GM19452 (cell line): ENCODE measurements at regions not wholly inside any gene's neighbourhood (a gene's known extent, or its start where the extent isn't known, plus 50 kb on each side); places are given as distances from the start of the nearest gene placed in this dataset.
A peak's percentile ranks its signal among the peaks of the same experiment; 100 is the strongest.

ENCODE experiments used
- ATAC-seq: cut with Tn5 transposase; IDR thresholded peaks from one replicate; pipeline ENCODE4 v1.9.1; 2021; ENCODE audit not compliant: unreplicated experiment

- no peak for ATAC-seq
Observed at GRCh38 chr7:38069052-38069451, 109.0 kb upstream of the STARD3NL start.

- ATAC-seq: no peak
Observed at GRCh38 chr7:38070718-38071117, 107.3 kb upstream of the STARD3NL start.

- no peak for ATAC-seq
Observed at GRCh38 chr7:38086857-38087256, 91.2 kb upstream of the STARD3NL start.

- ATAC-seq: no peak
Observed at GRCh38 chr7:38102507-38102906, 75.5 kb upstream of the STARD3NL start.

GRCh38 chr7:38105874-38106483, 72.1 kb upstream of the STARD3NL start:
- peak; percentile 70 for ATAC-seq

- no peak for ATAC-seq
Observed at GRCh38 chr7:38107486-38107893, 70.6 kb upstream of the STARD3NL start.

- ATAC-seq: no peak
Observed at GRCh38 chr7:38112075-38112474, 66.0 kb upstream of the STARD3NL start.

GRCh38 chr7:38120076-38120475, 58.0 kb upstream of the STARD3NL start:
- ATAC-seq: no peak

- ATAC-seq: no peak
Observed at GRCh38 chr7:38122501-38122900, 55.5 kb upstream of the STARD3NL start.

- no peak for ATAC-seq
Observed at GRCh38 chr7:38123494-38123893, 54.6 kb upstream of the STARD3NL start.

- no peak for ATAC-seq
Observed at GRCh38 chr7:38127216-38128207, 50.5 kb upstream of the STARD3NL start.
